ENCODE measurements at regions not wholly inside any gene's neighbourhood (a gene's known extent, or its start where the extent isn't known, plus 50 kb on each side); places are given as distances from the start of the nearest gene placed in this dataset.
"Not testable (repeated sequence)": the region's sequence is repeated elsewhere in the genome, so short reads cannot be mapped to it uniquely, and the experiment has no call there.

GRCh38 chr2:177001334-177001733 lies 211.3 kb upstream of the HNRNPA3 start:
- H3K9me3 ChIP-seq (ENCODE audit: control insufficient read depth in 2 of 3, insufficient read depth in 1 of 3, low read length in 3 of 3), result no peaks in the 10 kb centered on the region
- DNase-seq (no peak), FAIRE-seq (no peak)
- TF ChIP-seq CTCF (IDR thresholded peaks at IDR 0.05; ENCODE audit: borderline replicate concordance, extremely low read depth, insufficient read depth), result no peak
- no peak overlapping the region for H3K27ac ChIP-seq (ENCODE audit: low read depth in 2 of 2, low read length in 2 of 2)
- intact Hi-C loops (cut with DNase I), result no loop called here
- no peaks in the 10 kb centered on the region for H3K4me1 ChIP-seq (ENCODE audit: control insufficient read depth in 2 of 3, insufficient read depth in 2 of 3, low read depth in 1 of 3, low read length in 3 of 3)
- no peak overlapping the region for H3K9ac ChIP-seq (ENCODE audit: low read length in 3 of 3)
- H3K36me3 ChIP-seq (ENCODE audit: control insufficient read depth in 2 of 3, insufficient read depth in 3 of 3, low read length in 3 of 3), result no peaks in the 10 kb centered on the region
- no peaks in the 10 kb centered on the region for H3K27me3 ChIP-seq (ENCODE audit: control insufficient read depth, insufficient read depth, low read length)
- H3K4me3 ChIP-seq (ENCODE audit: low read length in 3 of 3), result no peak overlapping the region

GRCh38 chr2:177002983-177003382 lies 209.6 kb upstream of the HNRNPA3 start:
- H3K9me3 ChIP-seq (ENCODE audit: control insufficient read depth in 2 of 3, insufficient read depth in 1 of 3, low read length in 3 of 3), result no peaks in the 10 kb centered on the region
- intact Hi-C loops (cut with DNase I), result no loop called here
- no peak for DNase-seq
- no peak overlapping the region for H3K4me3 ChIP-seq (ENCODE audit: low read length in 3 of 3)
- H3K36me3 ChIP-seq (ENCODE audit: control insufficient read depth in 2 of 3, insufficient read depth in 3 of 3, low read length in 3 of 3), result no peaks in the 10 kb centered on the region
- H3K27ac ChIP-seq (ENCODE audit: low read depth in 2 of 2, low read length in 2 of 2), result no peak overlapping the region
- FAIRE-seq, result no peak
- no peak overlapping the region for H3K9ac ChIP-seq (ENCODE audit: low read length in 3 of 3)
- H3K27me3 ChIP-seq (ENCODE audit: control insufficient read depth, insufficient read depth, low read length), result no peaks in the 10 kb centered on the region
- no peak for TF ChIP-seq CTCF (IDR thresholded peaks at IDR 0.05; ENCODE audit: borderline replicate concordance, extremely low read depth, insufficient read depth)
- no peaks in the 10 kb centered on the region for H3K4me1 ChIP-seq (ENCODE audit: control insufficient read depth in 2 of 3, insufficient read depth in 2 of 3, low read depth in 1 of 3, low read length in 3 of 3)

- peak in 1 of 5 donors; percentile 59 for DNase-seq
- FAIRE-seq; H3K9me3 ChIP-seq (ENCODE audit: control insufficient read depth in 2 of 3, insufficient read depth in 1 of 3, low read length in 3 of 3); H3K36me3 ChIP-seq (ENCODE audit: control insufficient read depth in 2 of 3, insufficient read depth in 3 of 3, low read length in 3 of 3); H3K27ac ChIP-seq (ENCODE audit: low read depth in 2 of 2, low read length in 2 of 2); intact Hi-C loops (cut with DNase I); H3K4me3 ChIP-seq (ENCODE audit: low read length in 3 of 3); H3K4me1 ChIP-seq (ENCODE audit: control insufficient read depth in 2 of 3, insufficient read depth in 2 of 3, low read depth in 1 of 3, low read length in 3 of 3); H3K27me3 ChIP-seq (ENCODE audit: control insufficient read depth, insufficient read depth, low read length); H3K9ac ChIP-seq (ENCODE audit: low read length in 3 of 3): not testable (repeated sequence)
These were observed 204.9 kb upstream of the HNRNPA3 start for GRCh38 chr2:177007726-177008125.

- H3K4me3 ChIP-seq (ENCODE audit: low read length in 3 of 3); H3K9me3 ChIP-seq (ENCODE audit: control insufficient read depth in 2 of 3, insufficient read depth in 1 of 3, low read length in 3 of 3); H3K9ac ChIP-seq (ENCODE audit: low read length in 3 of 3); H3K36me3 ChIP-seq (ENCODE audit: control insufficient read depth in 2 of 3, insufficient read depth in 3 of 3, low read length in 3 of 3); H3K4me1 ChIP-seq (ENCODE audit: control insufficient read depth in 2 of 3, insufficient read depth in 2 of 3, low read depth in 1 of 3, low read length in 3 of 3); FAIRE-seq; H3K27ac ChIP-seq (ENCODE audit: low read depth in 2 of 2, low read length in 2 of 2); H3K27me3 ChIP-seq (ENCODE audit: control insufficient read depth, insufficient read depth, low read length); DNase-seq; intact Hi-C loops (cut with DNase I): not testable (repeated sequence)
These were observed 203.9 kb upstream of the HNRNPA3 start for GRCh38 chr2:177008662-177009061.

- no peak for FAIRE-seq
- no peak for DNase-seq
- no peak overlapping the region for H3K9ac ChIP-seq (ENCODE audit: low read length in 3 of 3)
- H3K4me3 ChIP-seq (ENCODE audit: low read length in 3 of 3), result no peak overlapping the region
- intact Hi-C loops (cut with DNase I), result no loop called here
- no peaks in the 10 kb centered on the region for H3K9me3 ChIP-seq (ENCODE audit: control insufficient read depth in 2 of 3, insufficient read depth in 1 of 3, low read length in 3 of 3)
- no peak for TF ChIP-seq CTCF (IDR thresholded peaks at IDR 0.05; ENCODE audit: borderline replicate concordance, extremely low read depth, insufficient read depth)
- H3K36me3 ChIP-seq (ENCODE audit: control insufficient read depth in 2 of 3, insufficient read depth in 3 of 3, low read length in 3 of 3), result no peaks in the 10 kb centered on the region
- no peaks in the 10 kb centered on the region for H3K27me3 ChIP-seq (ENCODE audit: control insufficient read depth, insufficient read depth, low read length)
- no peak overlapping the region for H3K27ac ChIP-seq (ENCODE audit: low read depth in 2 of 2, low read length in 2 of 2)
- H3K4me1 ChIP-seq (ENCODE audit: control insufficient read depth in 2 of 3, insufficient read depth in 2 of 3, low read depth in 1 of 3, low read length in 3 of 3), result no peaks in the 10 kb centered on the region
These were observed 202.4 kb upstream of the HNRNPA3 start for GRCh38 chr2:177010146-177010545.
